K562 (cell line): ENCODE measurements at regions not wholly inside any gene's neighbourhood (a gene's known extent, or its start where the extent isn't known, plus 50 kb on each side); places are given as distances from the start of the nearest gene placed in this dataset.

Experiments used
- GTF2F1 ChIP-seq: IDR thresholded peaks from 2 replicates; pipeline ENCODE4 v1.6.1; 2011; ENCODE audit warnings: low read depth, low read length, improper control_type of control experiment
- PATZ1 ChIP-seq: fragments of 250-450 bp; sonication (Bioruptor Pico); IDR thresholded peaks from 2 replicates; pipeline ENCODE4 v1.5.0; 2020; ENCODE audit warnings: mild to moderate bottlenecking, borderline replicate concordance
- TFAP4 ChIP-seq: sonication (generic); formaldehyde crosslinking; IDR thresholded peaks from 2 replicates; pipeline ENCODE4 v1.8.0; 2022; ENCODE audit warnings: missing genetic modification reagents, mild to moderate bottlenecking, moderate library complexity, borderline replicate concordance
- YY1 ChIP-seq, 3 experiments: IDR thresholded peaks; 2 replicates each; pipeline ENCODE4 v1.6.1; 2011; ENCODE audit warnings: low read length in 2 of 3, mild to moderate bottlenecking in 2 of 3, moderate library complexity in 2 of 3, borderline replicate concordance in 1 of 3, control low read depth in 1 of 3, low read depth in 1 of 3; ENCODE audit not compliant: insufficient read depth in 3 of 3, insufficient replicate concordance in 2 of 3, control insufficient read depth in 1 of 3, insufficient read length in 1 of 3; ENCODE audit errors: extremely low read depth in 1 of 3
- ZMIZ1 ChIP-seq, 2 experiments: fragments of 150-350 bp in 1 of 2; IDR thresholded peaks; 2 replicates each; pipeline ENCODE4 v1.6.1; 2012 to 2016; ENCODE audit warnings: low read depth in 2 of 2, low read length in 2 of 2, mild to moderate bottlenecking in 1 of 2, moderate library complexity in 1 of 2
- ZNF639 ChIP-seq, 2 experiments: fragments of 200-800 bp in 1 of 2; sonication (Bioruptor generic) in 1 of 2; sonication (generic) in 1 of 2; formaldehyde crosslinking in 1 of 2; IDR thresholded peaks in 1 of 2; conservative IDR thresholded peaks in 1 of 2; 2 replicates each; pipeline versions ENCODE4 v1.5.0 to v1.6.1; 2016 to 2020; ENCODE audit warnings: missing compliant biosample characterization in 1 of 2, missing genetic modification characterization in 1 of 2, missing genetic modification reagents in 1 of 2

- TF ChIP-seq ZNF639 (CRISPR knock-in tag; conservative IDR thresholded peaks at IDR 0.05 in 1 of 2, IDR thresholded peaks at IDR 0.05 in 1 of 2) (no peak), PATZ1 (CRISPR knock-in tag) (no peak), GTF2F1 (no peak), TFAP4 (CRISPR knock-in tag) (no peak), YY1 (IDR thresholded peaks at IDR 0.05; ENCODE audit: borderline replicate concordance in 1 of 3, control insufficient read depth in 1 of 3, extremely low read depth in 1 of 3, insufficient read depth in 3 of 3, insufficient read length in 1 of 3, insufficient replicate concordance in 2 of 3, low read depth in 1 of 3, low read length in 2 of 3) (no peak), ZMIZ1 (IDR thresholded peaks at IDR 0.05; ENCODE audit: low read depth in 2 of 2, low read length in 2 of 2) (no peak)
Observed at GRCh38 chr5:8650186-8650585, 781.2 kb downstream of the MTRR start (continued).
